MCF 10A (cell line): ENCODE measurements at regions not wholly inside any gene's neighbourhood (a gene's known extent, or its start where the extent isn't known, plus 50 kb on each side); places are given as distances from the start of the nearest gene placed in this dataset.

Source experiments
- BruUV-seq: library from RNA; stranded (reverse); fragments of 400-500 nt; replicated peaks from 2 replicates; lab custom pipeline; 2021; lab: Mats Ljungman, UMichigan
- CTCF ChIA-PET: fragments of 300-600 bp; sonication (Branson Sonifier 250); formaldehyde crosslinking; extraction: SDS; loops from one replicate; lab custom pipeline; 2021; ENCODE audit warnings: antibody characterized with exemption, inconsistent platforms; lab: Yijun Ruan, JAX
- POLR2A ChIA-PET: fragments of 300-600, 350-650 bp; sonication (Branson Sonifier 250); formaldehyde crosslinking; extraction: SDS; loops from one replicate; lab custom pipeline; 2020; ENCODE audit warnings: antibody characterized with exemption, inconsistent platforms; lab: Yijun Ruan, JAX
- DNase-seq: peaks from one replicate; pipeline ENCODE4 v3.0.0-alpha.2; 2018; ENCODE audit not compliant: unreplicated experiment
- H3K27ac Mint-ChIP-seq: one replicate; pipeline ENCODE4 v1.8.0; 2022; ENCODE audit warnings: mild to moderate bottlenecking, low read depth, mixed read lengths; ENCODE audit not compliant: unreplicated experiment
- H3K27me3 Mint-ChIP-seq: one replicate; pipeline ENCODE4 v1.8.0; 2022; ENCODE audit warnings: mixed read lengths; ENCODE audit not compliant: insufficient read depth, unreplicated experiment
- H3K36me3 Mint-ChIP-seq: one replicate; pipeline ENCODE4 v1.8.0; 2022; ENCODE audit warnings: mild to moderate bottlenecking, moderate library complexity, mixed read lengths; ENCODE audit not compliant: insufficient read depth, unreplicated experiment
- H3K4me1 Mint-ChIP-seq: one replicate; pipeline ENCODE4 v1.8.0; 2022; ENCODE audit warnings: mixed read lengths; ENCODE audit not compliant: insufficient read depth, unreplicated experiment
- H3K4me3 Mint-ChIP-seq: one replicate; pipeline ENCODE4 v1.8.0; 2022; ENCODE audit warnings: mild to moderate bottlenecking, moderate library complexity, mixed read lengths; ENCODE audit not compliant: unreplicated experiment
- H3K9me3 Mint-ChIP-seq: one replicate; pipeline ENCODE4 v1.8.0; 2022; ENCODE audit warnings: mixed read lengths; ENCODE audit not compliant: unreplicated experiment
- CTCF ChIP-seq: fragments of 200-600 bp; IDR thresholded peaks from one replicate; pipeline ENCODE4 v1.8.0; 2022; ENCODE audit warnings: antibody characterized with exemption, mild to moderate bottlenecking; ENCODE audit not compliant: unreplicated experiment
- intact Hi-C: fragments of 100-400 bp; cut with micrococcal nuclease; formaldehyde crosslinking; loops from 2 replicates; pipeline ENCODE4 v1.14.1; 2022

- Mint-ChIP-seq H3K27ac (no peak overlapping the region), H3K4me1 (no peaks in the 10 kb centered on the region)
- CTCF ChIA-PET: interaction anchor here (0.6 to 1.5 kb wide), 3 partner anchors 17 to 30 kb away, joined by 3 to 5 read pairs (median 3); no protein-coding TSS in a partner anchor
These were observed 115.0 kb upstream of the CIBAR2 start for GRCh38 chr16:85227084-85227945.

GRCh38 chr16:85227946-85228862, 115.9 kb upstream of the CIBAR2 start:
- no peak for TF ChIP-seq CTCF
- no TSS peak for BruUV-seq
- no peak overlapping the region for H3K27ac Mint-ChIP-seq
- ChIA-PET POLR2A (no interaction called here), CTCF (interaction anchor here (0.6 kb wide), 1 partner anchor 29 kb away, joined by 3 read pairs; no protein-coding TSS in a partner anchor)
- peaks cover 6% of the 10 kb centered on the region for H3K36me3 Mint-ChIP-seq
- intact Hi-C loops: no loop called here
- H3K9me3 Mint-ChIP-seq: peaks cover 11% of the 10 kb centered on the region
- no peak overlapping the region for H3K4me3 Mint-ChIP-seq
- no peaks in the 10 kb centered on the region for H3K4me1 Mint-ChIP-seq
- no peak for DNase-seq
- H3K27me3 Mint-ChIP-seq: peaks cover 11% of the 10 kb centered on the region

More at GRCh38 chr16:85227084-85227945, 115.0 kb upstream of the CIBAR2 start:
- POLR2A ChIA-PET: interaction anchor here (0.6 to 0.7 kb wide), 2 partner anchors 9 to 83 kb away, joined by 4 read pairs; no protein-coding TSS in a partner anchor
- intact Hi-C loops: no loop called here
- peaks cover 11% of the 10 kb centered on the region for H3K27me3 Mint-ChIP-seq
- TF ChIP-seq CTCF: no peak
- H3K36me3 Mint-ChIP-seq: peaks cover 6% of the 10 kb centered on the region
- DNase-seq: no peak
- no peak overlapping the region for H3K4me3 Mint-ChIP-seq
- BruUV-seq: no TSS peak
- peaks cover 11% of the 10 kb centered on the region for H3K9me3 Mint-ChIP-seq

- Mint-ChIP-seq H3K27ac (no peak overlapping the region), H3K9me3 (peaks cover 11% of the 10 kb centered on the region), H3K36me3 (peaks cover 6% of the 10 kb centered on the region), H3K4me1 (no peaks in the 10 kb centered on the region), H3K27me3 (peaks cover 11% of the 10 kb centered on the region), H3K4me3 (no peak overlapping the region)
- no peak for DNase-seq
- BruUV-seq: no TSS peak
- CTCF ChIA-PET: interaction anchor here (0.9 kb wide), 1 partner anchor 16 kb away, joined by 3 read pairs; no protein-coding TSS in a partner anchor
- no peak for TF ChIP-seq CTCF
- intact Hi-C loops: no loop called here
- POLR2A ChIA-PET: no interaction called here
These were observed 116.7 kb upstream of the CIBAR2 start for GRCh38 chr16:85228970-85229430.
